BE2C (cell line): ENCODE measurements at regions not wholly inside any gene's neighbourhood (a gene's known extent, or its start where the extent isn't known, plus 50 kb on each side); places are given as distances from the start of the nearest gene placed in this dataset.

Experiments used
- DNase-seq: peaks from one replicate; pipeline ENCODE4 v3.0.0-alpha.2; 2020
- H3K27me3 ChIP-seq: fragments of 250-450 bp; sonication (Bioruptor Pico); 2 replicates; pipeline ENCODE4 v1.5.1; 2020; ENCODE audit warnings: mild to moderate bottlenecking
- H3K36me3 ChIP-seq: fragments of 250-450 bp; sonication (Bioruptor Pico); 2 replicates; pipeline ENCODE4 v1.5.1; 2020; ENCODE audit warnings: mild to moderate bottlenecking
- H3K4me1 ChIP-seq: fragments of 250-450 bp; sonication (Bioruptor Pico); 2 replicates; pipeline ENCODE4 v1.5.1; 2020
- H3K4me3 ChIP-seq: 2 replicates; pipeline ENCODE4 v1.5.1; 2011; ENCODE audit warnings: low read depth, low read length
- H3K9me3 ChIP-seq: fragments of 250-450 bp; sonication (Bioruptor Pico); 2 replicates; pipeline ENCODE4 v1.5.1; 2020
- TF ChIP-seq, protein P1 (sequence below): IDR thresholded peaks from 2 replicates; pipeline ENCODE4 v1.5.1; 2012; ENCODE audit warnings: mild to moderate bottlenecking, low read depth, low read length

DNA sequence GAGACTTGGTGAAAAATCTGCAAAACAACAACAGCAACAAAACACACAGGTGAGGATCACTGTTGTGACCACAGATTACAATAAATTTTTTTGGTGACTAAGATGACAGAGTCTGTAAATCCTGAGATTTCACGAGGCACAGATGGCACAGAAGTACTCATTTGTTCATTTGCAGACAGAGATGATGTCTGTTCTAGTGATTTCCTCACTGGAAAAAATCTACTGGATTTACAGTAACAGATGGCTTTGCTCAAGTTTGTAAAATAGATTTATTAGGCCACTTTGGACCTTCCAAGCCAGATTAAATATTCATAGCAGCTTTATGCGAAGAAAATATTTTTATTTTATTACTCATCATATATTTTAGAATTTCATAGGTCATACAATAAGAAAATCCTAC lies 113.5 kb upstream of the IL6 start:
- DNase-seq = no peak
- no peaks in the 10 kb centered on the region for H3K4me1 ChIP-seq
- no peak overlapping the region for H3K4me3 ChIP-seq
- H3K36me3 ChIP-seq = no peaks in the 10 kb centered on the region
- H3K9me3 ChIP-seq = no peaks in the 10 kb centered on the region
- TF ChIP-seq, protein P1, sequence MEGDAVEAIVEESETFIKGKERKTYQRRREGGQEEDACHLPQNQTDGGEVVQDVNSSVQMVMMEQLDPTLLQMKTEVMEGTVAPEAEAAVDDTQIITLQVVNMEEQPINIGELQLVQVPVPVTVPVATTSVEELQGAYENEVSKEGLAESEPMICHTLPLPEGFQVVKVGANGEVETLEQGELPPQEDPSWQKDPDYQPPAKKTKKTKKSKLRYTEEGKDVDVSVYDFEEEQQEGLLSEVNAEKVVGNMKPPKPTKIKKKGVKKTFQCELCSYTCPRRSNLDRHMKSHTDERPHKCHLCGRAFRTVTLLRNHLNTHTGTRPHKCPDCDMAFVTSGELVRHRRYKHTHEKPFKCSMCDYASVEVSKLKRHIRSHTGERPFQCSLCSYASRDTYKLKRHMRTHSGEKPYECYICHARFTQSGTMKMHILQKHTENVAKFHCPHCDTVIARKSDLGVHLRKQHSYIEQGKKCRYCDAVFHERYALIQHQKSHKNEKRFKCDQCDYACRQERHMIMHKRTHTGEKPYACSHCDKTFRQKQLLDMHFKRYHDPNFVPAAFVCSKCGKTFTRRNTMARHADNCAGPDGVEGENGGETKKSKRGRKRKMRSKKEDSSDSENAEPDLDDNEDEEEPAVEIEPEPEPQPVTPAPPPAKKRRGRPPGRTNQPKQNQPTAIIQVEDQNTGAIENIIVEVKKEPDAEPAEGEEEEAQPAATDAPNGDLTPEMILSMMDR = no peak
- no peaks in the 10 kb centered on the region for H3K27me3 ChIP-seq

GRCh38 chr7:22612776-22613175 lies 112.8 kb upstream of the STEAP1B start:
- DNase-seq = no peak
- TF ChIP-seq, protein P1 = no peak
- H3K9me3 ChIP-seq = no peaks in the 10 kb centered on the region
- H3K4me1 ChIP-seq = no peaks in the 10 kb centered on the region
- H3K27me3 ChIP-seq = no peaks in the 10 kb centered on the region
- no peak overlapping the region for H3K4me3 ChIP-seq
- H3K36me3 ChIP-seq = no peaks in the 10 kb centered on the region

- Histone ChIP-seq H3K27me3 (no peaks in the 10 kb centered on the region), H3K4me3 (no peak overlapping the region), H3K9me3 (no peaks in the 10 kb centered on the region), H3K4me1 (no peaks in the 10 kb centered on the region), H3K36me3 (no peaks in the 10 kb centered on the region)
- no peak for DNase-seq
- TF ChIP-seq, protein P1 = no peak
Observed at GRCh38 chr7:22611758-22612079, 111.7 kb upstream of the STEAP1B start.

- Histone ChIP-seq H3K4me1 (no peaks in the 10 kb centered on the region), H3K4me3 (no peak overlapping the region), H3K9me3 (no peaks in the 10 kb centered on the region), H3K36me3 (no peaks in the 10 kb centered on the region), H3K27me3 (peaks cover 4% of the 10 kb centered on the region; the same call in 1 of the 2 replicates)
- TF ChIP-seq, protein P1 = no peak
- no peak for DNase-seq
Observed at GRCh38 chr7:22610951-22611757, 111.2 kb upstream of the STEAP1B start.

DNA sequence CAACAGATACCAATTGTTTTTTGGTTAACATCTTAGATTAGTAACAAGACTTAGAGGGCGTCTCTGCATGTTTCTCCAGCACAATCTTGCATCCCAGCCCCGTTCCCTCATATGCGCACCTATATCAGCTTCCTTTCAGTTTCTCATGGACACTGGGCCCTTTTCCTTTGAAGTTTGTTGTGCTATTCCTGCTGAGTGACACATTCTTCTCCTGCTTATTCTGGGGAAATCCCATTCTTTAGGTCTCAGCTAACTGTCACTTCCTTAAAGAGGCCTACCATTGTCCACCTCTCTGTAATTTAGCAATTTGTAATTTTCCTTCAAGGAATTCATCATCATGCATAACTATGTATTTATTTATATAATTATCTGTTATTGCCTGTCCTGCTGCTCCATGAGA lies 110.3 kb upstream of the STEAP1B start:
- TF ChIP-seq, protein P1 = no peak
- H3K9me3 ChIP-seq = no peaks in the 10 kb centered on the region
- DNase-seq = no peak
- H3K4me3 ChIP-seq = no peak overlapping the region
- H3K27me3 ChIP-seq = peaks cover 4% of the 10 kb centered on the region; the same call in 1 of the 2 replicates
- H3K36me3 ChIP-seq = no peaks in the 10 kb centered on the region
- no peaks in the 10 kb centered on the region for H3K4me1 ChIP-seq

DNA sequence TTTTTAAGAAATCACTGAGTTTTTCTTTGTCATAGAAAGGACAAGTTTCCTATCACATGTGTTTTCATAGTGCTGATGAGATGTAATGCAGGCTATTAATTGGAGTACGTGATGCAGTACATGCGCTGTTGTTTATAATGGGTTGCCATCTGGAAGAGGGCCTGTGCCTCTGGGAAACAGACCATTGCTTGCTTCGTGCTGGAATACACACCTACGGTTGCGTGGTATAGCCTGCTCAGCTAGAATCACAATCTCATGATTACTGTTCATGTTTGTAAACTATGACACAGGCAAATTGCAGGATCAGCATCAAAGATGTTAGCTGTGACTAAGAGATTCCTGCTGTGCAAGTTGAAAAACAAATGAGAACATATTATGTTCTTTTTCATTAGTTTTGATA lies 107.2 kb upstream of the STEAP1B start:
- no peak for DNase-seq
- Histone ChIP-seq H3K36me3 (no peaks in the 10 kb centered on the region), H3K4me1 (no peaks in the 10 kb centered on the region), H3K4me3 (no peak overlapping the region), H3K9me3 (no peaks in the 10 kb centered on the region), H3K27me3 (peaks cover 12% of the 10 kb centered on the region; the same call in 1 of the 2 replicates)
- TF ChIP-seq, protein P1 = no peak
